ENCODE measurements at regions not wholly inside any gene's neighbourhood (a gene's known extent, or its start where the extent isn't known, plus 50 kb on each side); places are given as distances from the start of the nearest gene placed in this dataset.

DNA sequence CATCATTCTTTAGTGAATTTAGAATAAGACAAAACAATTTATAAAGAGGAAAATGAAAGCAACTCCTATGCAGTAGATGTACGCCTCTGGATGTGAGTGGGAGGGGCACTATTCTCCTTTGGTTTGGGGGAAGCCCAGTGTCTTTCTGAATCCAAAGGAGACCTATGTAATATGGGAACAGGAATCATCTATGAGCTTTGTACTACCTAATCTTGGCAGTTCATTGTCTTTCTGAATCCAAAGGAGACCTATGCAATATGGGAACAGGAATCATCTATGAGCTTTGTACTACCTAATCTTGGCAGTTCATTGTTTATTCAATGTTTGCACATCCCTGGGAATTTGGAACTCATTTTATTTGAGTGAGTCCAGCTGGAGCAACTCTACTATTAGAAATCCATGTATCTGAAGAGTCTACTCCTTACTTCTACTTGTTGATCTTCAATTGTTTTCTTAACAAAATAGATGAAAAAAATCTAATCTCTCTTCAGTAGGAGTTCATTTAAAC, 401.1 kb upstream of the LRATD1 start:
- TF ChIP-seq CEBPB (IDR thresholded peaks at IDR 0.05) = no peak

DNA sequence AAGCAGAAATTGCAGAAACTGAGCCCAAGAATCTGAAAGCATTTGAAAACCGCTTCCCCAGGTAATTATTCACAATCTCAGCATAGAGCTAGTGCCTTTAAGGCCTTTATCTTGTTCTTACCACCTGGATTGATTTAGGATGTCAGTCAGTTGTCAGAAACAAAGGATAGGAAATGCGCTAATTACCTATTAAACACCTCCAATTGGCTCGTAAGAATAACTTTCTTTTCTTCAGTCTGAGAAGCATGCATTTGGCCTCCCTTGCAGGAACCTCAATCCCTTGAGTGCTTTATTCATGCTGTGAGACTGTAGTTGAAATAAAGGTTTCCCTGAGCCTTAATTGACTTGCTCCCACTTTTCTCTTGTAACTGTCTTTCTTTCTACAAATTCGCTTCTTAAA, 400.3 kb upstream of the LRATD1 start:
- TF ChIP-seq RAD21 (IDR thresholded peaks at IDR 0.05; ENCODE audit: low read depth) (no peak), NFIC (IDR thresholded peaks at IDR 0.05) (no peak), TEAD4 (IDR thresholded peaks at IDR 0.05) (no peak), EGR1 (IDR thresholded peaks at IDR 0.05) (no peak), CEBPB (IDR thresholded peaks at IDR 0.05) (no peak)
- TF ChIP-seq, protein P1, sequence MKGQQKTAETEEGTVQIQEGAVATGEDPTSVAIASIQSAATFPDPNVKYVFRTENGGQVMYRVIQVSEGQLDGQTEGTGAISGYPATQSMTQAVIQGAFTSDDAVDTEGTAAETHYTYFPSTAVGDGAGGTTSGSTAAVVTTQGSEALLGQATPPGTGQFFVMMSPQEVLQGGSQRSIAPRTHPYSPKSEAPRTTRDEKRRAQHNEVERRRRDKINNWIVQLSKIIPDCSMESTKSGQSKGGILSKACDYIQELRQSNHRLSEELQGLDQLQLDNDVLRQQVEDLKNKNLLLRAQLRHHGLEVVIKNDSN (IDR thresholded peaks at IDR 0.05) = no peak

DNA sequence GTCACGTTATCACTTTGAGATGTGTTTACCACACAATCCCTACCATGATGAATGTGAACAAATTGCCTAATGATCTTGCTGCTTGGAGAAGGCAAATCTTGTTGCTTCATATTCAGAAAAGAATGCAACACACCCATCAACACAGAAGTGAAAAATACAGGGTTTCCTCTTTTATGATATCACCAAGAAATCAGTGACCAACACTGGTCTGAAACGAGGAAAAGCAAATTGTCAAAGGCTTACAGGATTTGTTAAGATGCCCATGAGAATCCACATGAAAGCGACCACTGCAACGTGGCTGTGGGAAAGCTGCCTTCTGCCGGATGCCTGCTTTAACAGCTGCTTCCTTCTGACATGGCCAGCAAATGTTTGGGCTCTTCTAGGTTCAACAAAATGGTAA, 397.6 kb upstream of the LRATD1 start:
- TF ChIP-seq, protein P1 (IDR thresholded peaks at IDR 0.05) = no peak
- no peak for TF ChIP-seq EGR1 (IDR thresholded peaks at IDR 0.05)
- TF ChIP-seq FOXM1 (IDR thresholded peaks at IDR 0.05; ENCODE audit: borderline replicate concordance, low read depth) = no peak
- TF ChIP-seq RAD21 (IDR thresholded peaks at IDR 0.05; ENCODE audit: low read depth) = no peak
- no peak for TF ChIP-seq CREB1 (IDR thresholded peaks at IDR 0.05; ENCODE audit: low read depth)
- TF ChIP-seq NFIC (IDR thresholded peaks at IDR 0.05) = no peak
- TF ChIP-seq TAF1 (IDR thresholded peaks at IDR 0.05; ENCODE audit: low read depth) = no peak
- TF ChIP-seq, protein P2, sequence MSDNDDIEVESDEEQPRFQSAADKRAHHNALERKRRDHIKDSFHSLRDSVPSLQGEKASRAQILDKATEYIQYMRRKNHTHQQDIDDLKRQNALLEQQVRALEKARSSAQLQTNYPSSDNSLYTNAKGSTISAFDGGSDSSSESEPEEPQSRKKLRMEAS (IDR thresholded peaks at IDR 0.05) = no peak
- TF ChIP-seq YY1 (IDR thresholded peaks at IDR 0.05; ENCODE audit: low read depth) = no peak
- TF ChIP-seq CEBPB (IDR thresholded peaks at IDR 0.05) = no peak
- TF ChIP-seq TCF12 (IDR thresholded peaks at IDR 0.05; ENCODE audit: low read depth) = no peak
- no peak for TF ChIP-seq TEAD4 (IDR thresholded peaks at IDR 0.05)
- TF ChIP-seq ZBTB7A (IDR thresholded peaks at IDR 0.05; ENCODE audit: low read depth) = no peak
- TF ChIP-seq, protein P3, sequence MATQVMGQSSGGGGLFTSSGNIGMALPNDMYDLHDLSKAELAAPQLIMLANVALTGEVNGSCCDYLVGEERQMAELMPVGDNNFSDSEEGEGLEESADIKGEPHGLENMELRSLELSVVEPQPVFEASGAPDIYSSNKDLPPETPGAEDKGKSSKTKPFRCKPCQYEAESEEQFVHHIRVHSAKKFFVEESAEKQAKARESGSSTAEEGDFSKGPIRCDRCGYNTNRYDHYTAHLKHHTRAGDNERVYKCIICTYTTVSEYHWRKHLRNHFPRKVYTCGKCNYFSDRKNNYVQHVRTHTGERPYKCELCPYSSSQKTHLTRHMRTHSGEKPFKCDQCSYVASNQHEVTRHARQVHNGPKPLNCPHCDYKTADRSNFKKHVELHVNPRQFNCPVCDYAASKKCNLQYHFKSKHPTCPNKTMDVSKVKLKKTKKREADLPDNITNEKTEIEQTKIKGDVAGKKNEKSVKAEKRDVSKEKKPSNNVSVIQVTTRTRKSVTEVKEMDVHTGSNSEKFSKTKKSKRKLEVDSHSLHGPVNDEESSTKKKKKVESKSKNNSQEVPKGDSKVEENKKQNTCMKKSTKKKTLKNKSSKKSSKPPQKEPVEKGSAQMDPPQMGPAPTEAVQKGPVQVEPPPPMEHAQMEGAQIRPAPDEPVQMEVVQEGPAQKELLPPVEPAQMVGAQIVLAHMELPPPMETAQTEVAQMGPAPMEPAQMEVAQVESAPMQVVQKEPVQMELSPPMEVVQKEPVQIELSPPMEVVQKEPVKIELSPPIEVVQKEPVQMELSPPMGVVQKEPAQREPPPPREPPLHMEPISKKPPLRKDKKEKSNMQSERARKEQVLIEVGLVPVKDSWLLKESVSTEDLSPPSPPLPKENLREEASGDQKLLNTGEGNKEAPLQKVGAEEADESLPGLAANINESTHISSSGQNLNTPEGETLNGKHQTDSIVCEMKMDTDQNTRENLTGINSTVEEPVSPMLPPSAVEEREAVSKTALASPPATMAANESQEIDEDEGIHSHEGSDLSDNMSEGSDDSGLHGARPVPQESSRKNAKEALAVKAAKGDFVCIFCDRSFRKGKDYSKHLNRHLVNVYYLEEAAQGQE (IDR thresholded peaks at IDR 0.05; ENCODE audit: low read depth) = no peak
- no peak for TF ChIP-seq EP300 (IDR thresholded peaks at IDR 0.05; ENCODE audit: borderline replicate concordance)

DNA sequence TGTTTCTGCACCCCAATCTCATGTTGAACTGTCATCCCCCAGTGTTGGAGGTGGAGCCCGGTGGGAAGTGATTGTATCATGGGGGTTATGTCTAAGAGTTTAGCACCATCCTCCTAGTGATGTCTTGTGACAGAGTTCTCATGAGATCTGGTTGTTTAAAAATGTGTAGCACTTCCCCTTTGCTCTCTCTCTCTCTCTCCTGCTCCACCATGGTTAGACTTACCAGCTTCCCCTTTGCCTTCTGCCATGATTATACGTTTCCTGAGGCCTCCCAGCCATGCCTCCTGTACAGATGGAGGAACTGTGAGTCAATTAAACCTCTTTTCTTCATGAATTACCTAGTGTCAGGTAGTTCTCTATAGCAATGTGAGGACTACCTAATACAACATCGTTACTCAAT, 396.9 kb upstream of the LRATD1 start:
- TF ChIP-seq TCF12 (IDR thresholded peaks at IDR 0.05; ENCODE audit: low read depth) = no peak
- TF ChIP-seq, protein P1 (IDR thresholded peaks at IDR 0.05) = no peak
- no peak for TF ChIP-seq FOXM1 (IDR thresholded peaks at IDR 0.05; ENCODE audit: borderline replicate concordance, low read depth)
- TF ChIP-seq, protein P3 (IDR thresholded peaks at IDR 0.05; ENCODE audit: low read depth) = no peak
- TF ChIP-seq, protein P2 (IDR thresholded peaks at IDR 0.05) = no peak
- no peak for TF ChIP-seq NFIC (IDR thresholded peaks at IDR 0.05)

DNA sequence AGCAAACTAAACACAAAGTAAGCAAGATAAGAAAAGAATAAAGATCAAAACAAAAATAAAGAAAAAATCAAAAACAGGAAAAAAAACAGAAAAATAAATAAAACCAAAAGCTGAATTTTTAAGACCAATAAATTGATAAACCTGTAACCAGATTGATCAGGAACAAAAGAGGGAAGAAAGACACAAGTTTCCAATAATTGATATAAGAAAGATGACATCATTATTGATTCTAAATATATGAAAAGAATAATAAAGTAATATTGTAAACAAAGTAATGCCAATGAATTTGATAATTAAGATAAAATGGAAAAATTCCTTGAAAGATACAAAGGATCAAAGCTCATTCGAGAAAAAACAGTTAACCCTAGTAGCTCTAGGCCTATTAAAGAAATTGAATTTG, 394.6 kb upstream of the LRATD1 start:
- TF ChIP-seq FOXM1 (IDR thresholded peaks at IDR 0.05; ENCODE audit: borderline replicate concordance, low read depth) (no peak), TCF12 (IDR thresholded peaks at IDR 0.05; ENCODE audit: low read depth) (no peak), RAD21 (IDR thresholded peaks at IDR 0.05; ENCODE audit: low read depth) (no peak), ZBTB7A (IDR thresholded peaks at IDR 0.05; ENCODE audit: low read depth) (no peak), YY1 (IDR thresholded peaks at IDR 0.05; ENCODE audit: low read depth) (no peak), EGR1 (IDR thresholded peaks at IDR 0.05) (no peak)

DNA sequence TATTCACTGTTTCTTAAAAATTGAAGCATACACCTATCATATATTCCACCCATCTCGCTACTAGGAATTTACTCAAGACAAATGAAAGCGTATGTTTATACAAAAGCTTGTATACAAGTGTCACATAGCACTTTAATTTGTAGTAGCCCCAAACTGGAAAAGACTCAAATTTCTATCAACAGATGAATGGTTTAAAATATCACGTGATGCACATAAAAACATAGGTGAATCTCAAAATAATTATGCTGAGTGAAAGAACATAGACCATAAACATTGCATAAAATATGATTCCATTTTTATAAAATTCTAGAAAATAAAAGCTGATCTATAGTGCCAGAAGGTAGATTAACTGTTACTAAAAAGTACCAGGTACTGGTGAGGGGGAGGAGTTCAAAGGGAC, 392.9 kb upstream of the LRATD1 start:
- TF ChIP-seq FOXM1 (IDR thresholded peaks at IDR 0.05; ENCODE audit: borderline replicate concordance, low read depth) = no peak

DNA sequence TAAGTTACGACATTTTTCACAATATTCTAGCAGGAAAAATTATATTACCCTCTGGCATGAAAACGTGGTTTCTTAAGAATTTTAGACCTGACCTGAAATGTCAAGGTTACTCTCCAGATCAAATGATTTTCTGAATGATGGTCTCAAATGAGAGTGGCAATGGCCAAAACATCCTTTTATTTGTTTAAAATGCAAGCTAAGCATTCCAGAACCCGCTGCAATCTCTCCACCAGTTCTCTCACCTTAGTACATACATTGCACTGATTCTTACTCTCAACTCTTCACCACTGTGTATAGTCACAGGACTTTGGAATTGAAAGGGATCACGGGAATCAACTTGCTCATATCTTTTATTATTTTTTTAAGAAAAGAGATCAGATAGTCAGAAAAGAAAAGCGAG, 391.6 kb upstream of the LRATD1 start:
- TF ChIP-seq CEBPB (IDR thresholded peaks at IDR 0.05) = no peak
- no peak for TF ChIP-seq TCF12 (IDR thresholded peaks at IDR 0.05; ENCODE audit: low read depth)
- TF ChIP-seq CREB1 (IDR thresholded peaks at IDR 0.05; ENCODE audit: low read depth) = no peak
- TF ChIP-seq, protein P1 (IDR thresholded peaks at IDR 0.05) = no peak
- TF ChIP-seq, protein P3 (IDR thresholded peaks at IDR 0.05; ENCODE audit: low read depth) = no peak
- TF ChIP-seq ZBTB7A (IDR thresholded peaks at IDR 0.05; ENCODE audit: low read depth) = no peak
- TF ChIP-seq FOXM1 (IDR thresholded peaks at IDR 0.05; ENCODE audit: borderline replicate concordance, low read depth) = no peak
- TF ChIP-seq EP300 (IDR thresholded peaks at IDR 0.05; ENCODE audit: borderline replicate concordance) = no peak
- TF ChIP-seq TAF1 (IDR thresholded peaks at IDR 0.05; ENCODE audit: low read depth) = no peak
- no peak for TF ChIP-seq TEAD4 (IDR thresholded peaks at IDR 0.05)
- TF ChIP-seq NFIC (IDR thresholded peaks at IDR 0.05) = no peak

Data from Ishikawa (cell line).